GM21576 (cell line): ENCODE measurements at regions not wholly inside any gene's neighbourhood (a gene's known extent, or its start where the extent isn't known, plus 50 kb on each side); places are given as distances from the start of the nearest gene placed in this dataset.
A peak's percentile ranks its signal among the peaks of the same experiment; 100 is the strongest.
"Not testable (repeated sequence)": the region's sequence is repeated elsewhere in the genome, so short reads cannot be mapped to it uniquely, and the experiment has no call there.

Experiments
- ATAC-seq: cut with Tn5 transposase; IDR thresholded peaks from one replicate; pipeline ENCODE4 v1.9.1; 2021; ENCODE audit warnings: mild to moderate bottlenecking, moderate library complexity; ENCODE audit not compliant: unreplicated experiment

- no peak for ATAC-seq
These were observed 84.6 kb upstream of the SPTLC3 start for GRCh38 chr20:12924126-12924525.

DNA sequence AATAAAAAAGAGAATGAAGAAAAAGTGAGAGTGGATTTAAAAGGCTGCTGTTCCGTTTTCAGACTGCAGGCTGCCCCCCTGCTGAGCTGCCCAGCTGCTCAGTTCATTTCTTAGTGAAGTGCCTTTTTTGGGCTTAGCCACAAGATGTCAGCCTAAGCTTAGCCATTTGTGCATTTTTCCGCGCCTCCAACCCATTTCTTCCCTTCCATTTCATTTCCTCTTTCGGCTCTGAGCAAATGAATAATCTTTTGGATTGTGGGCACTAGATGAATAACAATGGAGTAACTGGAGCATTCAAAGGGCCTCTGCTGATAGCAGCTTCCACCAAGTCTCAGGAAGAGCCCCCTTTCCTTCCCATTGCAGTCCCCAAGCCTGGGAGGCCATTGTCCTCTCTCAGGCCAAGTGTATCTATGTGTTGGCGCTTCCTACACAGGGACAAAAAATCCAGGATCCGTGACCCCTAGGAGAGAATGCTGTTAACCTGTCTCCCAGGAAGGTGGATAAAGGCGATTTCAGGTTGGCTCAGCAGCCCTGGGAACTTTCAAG is 83.5 kb upstream of the SPTLC3 start:
- ATAC-seq: peak; percentile 96

- ATAC-seq: no peak
These were observed 82.6 kb upstream of the SPTLC3 start for GRCh38 chr20:12925863-12926793.

DNA sequence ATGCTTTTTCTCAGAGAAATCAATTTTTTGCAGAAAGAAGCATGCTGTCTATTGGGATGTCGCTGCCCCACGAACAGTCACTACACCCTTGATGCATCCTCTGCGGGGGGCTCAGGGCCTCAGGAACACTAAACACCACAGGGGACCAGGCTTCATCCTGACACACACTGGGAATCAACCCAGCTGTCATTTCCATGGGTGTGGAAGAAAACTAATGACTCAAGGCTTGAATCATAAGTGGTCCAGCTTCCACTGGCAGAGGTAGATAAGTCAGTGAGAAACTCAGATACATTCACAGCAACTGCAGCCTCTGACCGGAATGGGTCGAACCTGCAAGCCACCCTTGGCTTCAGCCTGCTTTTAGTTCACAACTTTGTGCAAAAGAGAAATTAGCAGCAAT is 81.3 kb upstream of the SPTLC3 start:
- no peak for ATAC-seq

GRCh38 chr20:12928358-12928754 is 80.4 kb upstream of the SPTLC3 start:
- no peak for ATAC-seq

DNA sequence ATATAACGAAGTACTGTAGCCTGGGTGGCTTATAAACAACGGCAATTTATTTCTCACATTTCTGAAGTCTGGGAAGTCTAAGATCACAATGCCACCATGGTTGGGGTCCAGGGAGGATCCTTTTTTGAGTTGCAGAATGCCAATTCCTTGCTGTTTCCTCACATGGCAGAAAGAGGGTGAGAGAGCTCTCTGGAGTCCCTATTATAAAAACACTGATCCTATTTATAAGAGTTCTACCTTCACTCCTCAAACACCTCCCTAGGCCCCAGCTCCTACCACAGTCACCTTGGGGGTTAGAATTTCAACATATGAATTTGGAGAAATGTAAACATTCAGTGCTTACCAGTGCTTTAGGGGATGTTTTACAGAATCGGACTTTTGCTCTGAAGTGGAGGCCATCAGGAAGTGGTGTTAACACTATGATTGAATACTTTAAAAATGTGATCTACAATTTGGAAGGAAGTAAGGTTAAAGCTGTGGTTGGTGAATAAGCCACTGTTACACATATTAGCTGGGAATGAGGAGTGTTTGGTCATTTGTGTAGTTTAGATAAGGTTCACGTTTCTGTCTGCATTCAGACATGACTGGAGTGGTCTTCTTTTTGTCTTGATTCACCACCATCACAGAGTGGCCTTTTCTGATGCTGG is 79.9 kb upstream of the SPTLC3 start:
- ATAC-seq: no peak

DNA sequence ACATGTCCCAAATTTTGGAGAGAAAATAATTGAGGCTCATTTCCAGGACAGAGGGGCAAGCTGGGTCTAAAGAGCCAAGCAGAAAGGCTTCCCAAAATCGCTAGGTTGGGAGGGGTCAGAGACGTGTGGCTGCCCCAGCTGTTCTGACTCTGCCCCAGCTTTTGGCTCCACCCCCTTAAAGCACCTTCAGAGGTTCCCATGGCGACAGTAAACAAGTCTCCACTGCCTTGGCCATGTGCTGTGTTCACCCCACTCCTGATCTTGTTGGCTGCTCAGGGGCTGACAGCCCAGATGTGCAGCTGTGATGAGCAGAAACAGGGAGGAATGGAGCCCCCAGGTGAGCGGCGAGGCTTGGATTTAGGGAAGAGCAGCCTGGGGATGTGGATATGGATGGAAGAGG is 72.8 kb upstream of the SPTLC3 start:
- ATAC-seq: no peak

GRCh38 chr20:12936524-12936923 is 72.2 kb upstream of the SPTLC3 start:
- no peak for ATAC-seq

- ATAC-seq: no peak
These were observed 67.7 kb upstream of the SPTLC3 start for GRCh38 chr20:12941025-12941424.

DNA sequence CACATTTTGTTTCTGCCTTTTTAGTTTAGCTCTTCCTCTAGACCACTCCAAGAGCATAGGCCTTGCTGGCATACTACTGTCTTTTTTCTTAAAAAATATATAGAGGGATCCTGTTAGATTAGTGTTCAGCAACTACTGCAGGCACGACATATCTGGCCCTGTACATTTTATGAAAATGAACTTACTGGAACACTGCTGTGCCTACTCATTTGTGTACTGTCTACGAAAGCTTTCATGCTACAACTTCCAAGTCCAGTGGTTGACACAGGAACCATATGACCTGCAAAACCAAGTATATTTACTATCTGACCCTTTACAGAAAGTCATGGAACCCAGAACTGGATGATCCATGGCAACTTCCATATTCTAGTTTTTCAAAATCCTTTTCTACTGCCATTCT is 66.6 kb upstream of the SPTLC3 start:
- ATAC-seq: no peak

DNA sequence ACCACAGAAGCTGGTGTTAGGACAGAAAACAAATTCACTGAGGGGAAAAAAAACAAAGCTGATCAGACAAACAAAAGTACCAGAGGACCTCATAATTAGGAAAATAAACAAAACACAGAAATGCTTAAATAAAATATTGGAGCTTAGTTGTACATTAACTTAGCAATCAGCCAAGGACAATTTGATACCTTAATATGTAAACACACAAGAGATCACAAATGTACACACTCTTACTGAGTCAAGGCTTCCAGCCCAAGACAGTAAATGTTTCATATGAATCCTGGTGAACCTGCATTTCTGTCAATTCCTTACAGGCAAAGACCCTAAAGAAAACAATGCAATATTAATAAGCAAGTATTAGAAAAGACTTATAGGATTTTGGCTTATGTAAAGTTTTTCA is 62.0 kb upstream of the SPTLC3 start:
- no peak for ATAC-seq

GRCh38 chr20:12947691-12948090 is 61.1 kb upstream of the SPTLC3 start:
- ATAC-seq: no peak

GRCh38 chr20:12949429-12949980 is 59.3 kb upstream of the SPTLC3 start:
- ATAC-seq: no peak

GRCh38 chr20:12954254-12954653 is 54.5 kb upstream of the SPTLC3 start:
- ATAC-seq: not testable (repeated sequence)

- ATAC-seq: no peak
These were observed 53.2 kb upstream of the SPTLC3 start for GRCh38 chr20:12955611-12956010.

GRCh38 chr20:12956303-12956702 is 52.5 kb upstream of the SPTLC3 start:
- ATAC-seq: no peak

- ATAC-seq: no peak
These were observed 50.8 kb upstream of the SPTLC3 start for GRCh38 chr20:12957968-12958367.
